GM19324 (cell line): ENCODE measurements at regions not wholly inside any gene's neighbourhood (a gene's known extent, or its start where the extent isn't known, plus 50 kb on each side); places are given as distances from the start of the nearest gene placed in this dataset.

Experiments
- ATAC-seq: cut with Tn5 transposase; IDR thresholded peaks from one replicate; pipeline ENCODE4 v1.9.1; 2021; ENCODE audit warnings: mild to moderate bottlenecking, moderate library complexity; ENCODE audit not compliant: unreplicated experiment, low FRiP score

GRCh38 chr1:194181845-194182244 lies 995.4 kb upstream of the B3GALT2 start:
- ATAC-seq = no peak

GRCh38 chr1:194176212-194176611 lies 989.8 kb upstream of the B3GALT2 start:
- ATAC-seq = no peak

- no peak for ATAC-seq
Observed at GRCh38 chr1:194175251-194175650, 988.8 kb upstream of the B3GALT2 start.

DNA sequence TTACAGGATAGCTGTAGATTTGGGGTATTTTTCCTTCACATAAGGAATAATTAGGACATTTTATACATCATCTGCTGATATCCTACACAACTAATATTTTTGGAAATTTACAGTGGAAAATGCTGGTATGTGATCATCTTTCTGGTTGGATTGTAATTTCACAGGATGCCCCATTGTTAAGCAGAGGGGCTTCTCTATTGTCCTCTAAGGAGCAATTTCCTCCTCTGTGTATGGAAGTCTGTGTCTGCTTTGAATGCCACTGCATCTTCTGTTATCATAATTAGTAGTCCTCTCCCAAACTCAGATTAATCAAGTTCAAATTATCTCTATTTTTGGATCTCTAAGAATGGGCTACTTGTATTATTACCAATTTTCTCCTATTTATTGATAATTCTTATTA lies 988.1 kb upstream of the B3GALT2 start:
- ATAC-seq = no peak

- no peak for ATAC-seq
Observed at GRCh38 chr1:194171596-194171995, 985.2 kb upstream of the B3GALT2 start.

- no peak for ATAC-seq
Observed at GRCh38 chr1:194167956-194168640, 981.7 kb upstream of the B3GALT2 start.

DNA sequence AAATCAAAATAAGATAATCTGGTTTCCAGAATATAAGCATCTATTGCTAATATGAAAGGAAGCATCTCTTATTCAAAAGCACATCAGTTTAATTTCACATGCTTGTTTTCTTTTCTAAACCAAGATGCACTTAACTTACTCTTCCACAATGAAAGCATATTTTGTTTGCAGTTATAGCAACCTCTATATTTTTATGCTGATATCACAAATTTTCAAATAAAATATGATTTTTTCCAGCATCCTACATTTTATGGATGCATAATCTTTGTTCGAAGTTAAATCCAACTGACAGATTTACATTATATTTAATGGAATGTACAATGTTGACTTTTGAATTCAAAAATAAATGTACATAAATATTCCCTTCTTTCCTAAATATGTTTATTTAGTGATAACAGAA lies 978.3 kb upstream of the B3GALT2 start:
- ATAC-seq = no peak

- no peak for ATAC-seq
Observed at GRCh38 chr1:194161591-194161990, 975.2 kb upstream of the B3GALT2 start.

DNA sequence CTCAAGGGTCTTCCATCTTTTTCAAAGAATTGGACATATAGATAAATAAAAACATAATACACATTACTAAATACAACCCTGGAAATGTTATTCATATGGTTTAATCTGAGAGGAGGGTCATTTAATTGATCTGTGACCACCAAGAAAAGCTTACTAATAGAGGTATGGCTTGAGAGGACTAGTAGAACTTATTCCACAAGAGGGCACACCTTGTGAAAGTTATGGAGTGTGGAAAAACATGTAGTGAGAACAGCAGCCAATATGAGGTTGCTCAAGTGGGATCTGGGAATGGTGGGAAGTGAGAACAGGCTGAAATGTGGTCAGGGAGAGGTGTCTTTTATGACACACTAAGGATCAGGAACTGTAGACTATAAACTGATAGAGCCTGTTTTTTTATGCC lies 973.5 kb upstream of the B3GALT2 start:
- no peak for ATAC-seq

- no peak for ATAC-seq
Observed at GRCh38 chr1:194155962-194156361, 969.5 kb upstream of the B3GALT2 start.

- ATAC-seq = no peak
Observed at GRCh38 chr1:194151056-194151455, 964.6 kb upstream of the B3GALT2 start.

- no peak for ATAC-seq
Observed at GRCh38 chr1:194150242-194150641, 963.8 kb upstream of the B3GALT2 start.

- no peak for ATAC-seq
Observed at GRCh38 chr1:194133152-194133551, 946.7 kb upstream of the B3GALT2 start.

- ATAC-seq = no peak
Observed at GRCh38 chr1:194118086-194118485, 931.7 kb upstream of the B3GALT2 start.

- ATAC-seq = no peak
Observed at GRCh38 chr1:194117582-194117981, 931.2 kb upstream of the B3GALT2 start.

DNA sequence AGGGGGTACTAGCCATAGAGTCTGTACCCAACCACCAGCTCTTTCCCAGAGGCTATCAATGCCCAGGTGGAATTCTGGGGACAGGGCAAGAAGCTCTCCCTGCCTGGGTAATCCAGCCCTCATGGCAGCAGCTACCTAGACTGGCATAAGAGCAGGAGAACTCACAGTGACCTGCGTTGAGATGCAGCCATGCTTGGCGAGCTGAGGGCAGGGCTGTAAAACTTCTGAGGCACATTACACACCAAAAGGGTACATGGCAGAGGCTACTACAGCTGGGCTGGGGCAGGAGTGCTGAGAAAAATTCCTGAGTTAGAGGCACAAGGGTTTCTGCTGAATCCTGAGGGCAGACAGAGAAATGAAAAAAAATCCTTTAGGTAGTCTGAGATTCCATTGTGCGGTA lies 927.9 kb upstream of the B3GALT2 start:
- no peak for ATAC-seq

- no peak for ATAC-seq
Observed at GRCh38 chr1:194105381-194105780, 919.0 kb upstream of the B3GALT2 start.

GRCh38 chr1:194104247-194104844 lies 917.9 kb upstream of the B3GALT2 start:
- no peak for ATAC-seq

DNA sequence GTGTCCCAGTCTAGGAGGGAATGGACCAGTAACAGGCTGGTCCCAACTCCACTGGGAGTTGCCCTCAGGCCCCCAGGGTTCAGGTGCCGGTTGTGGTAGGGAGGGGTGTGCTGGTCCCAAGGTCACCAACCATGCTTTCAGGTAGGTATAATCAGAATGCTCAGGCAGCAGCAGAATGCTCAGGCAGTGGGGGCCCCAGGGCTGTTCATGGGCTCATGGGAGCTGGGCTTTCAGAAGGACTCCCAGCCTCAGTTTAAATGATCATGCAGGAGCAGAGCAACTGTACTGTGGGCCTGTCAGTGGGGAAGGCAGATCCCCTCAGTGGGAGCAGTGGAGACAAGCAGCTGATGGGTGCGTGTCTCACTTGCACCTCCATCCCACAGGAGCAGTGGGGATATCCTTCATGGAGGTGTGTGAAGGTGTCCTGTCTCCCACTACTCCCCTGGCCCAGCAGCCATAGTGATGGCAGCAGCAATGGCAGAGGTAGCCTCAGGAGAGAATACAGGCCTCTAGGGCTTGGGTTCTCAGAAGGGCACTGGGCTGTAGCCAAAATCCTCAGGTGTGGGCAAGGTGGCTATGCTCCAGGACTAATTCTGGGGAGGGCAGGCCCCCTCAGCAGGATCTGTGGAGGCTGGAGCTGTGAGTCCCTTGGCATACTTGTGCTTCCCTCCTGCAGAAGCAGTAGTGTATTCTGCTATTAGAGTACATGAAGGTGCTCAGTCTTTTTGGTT lies 917.3 kb upstream of the B3GALT2 start:
- ATAC-seq = no peak

GRCh38 chr1:194103101-194103500 lies 916.7 kb upstream of the B3GALT2 start:
- ATAC-seq = peak; percentile 12

GRCh38 chr1:194102607-194103006 lies 916.2 kb upstream of the B3GALT2 start:
- ATAC-seq = peak; percentile 48

DNA sequence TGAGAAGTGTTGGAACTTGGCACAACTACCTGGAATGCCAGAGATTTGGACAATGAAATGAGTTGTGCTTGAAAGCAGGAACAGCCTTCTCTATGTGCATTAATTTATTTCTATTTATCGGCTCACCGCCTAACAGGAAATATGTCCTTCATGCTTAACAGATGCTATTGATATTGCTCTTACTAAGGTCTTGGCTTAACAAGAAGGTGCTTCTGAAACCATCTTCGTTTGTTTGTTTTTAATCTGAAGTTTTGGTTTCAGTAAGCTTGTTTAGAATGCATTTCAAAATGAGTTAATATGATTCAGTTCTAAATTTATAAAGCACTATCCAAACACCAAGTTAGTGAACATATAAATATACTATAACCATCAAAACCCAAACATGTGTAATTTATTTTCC lies 898.3 kb upstream of the B3GALT2 start:
- ATAC-seq = peak; percentile 63
